ENCODE measurements at regions not wholly inside any gene's neighbourhood (a gene's known extent, or its start where the extent isn't known, plus 50 kb on each side); places are given as distances from the start of the nearest gene placed in this dataset.
A peak's percentile ranks its signal among the peaks of the same experiment; 100 is the strongest.

DNA sequence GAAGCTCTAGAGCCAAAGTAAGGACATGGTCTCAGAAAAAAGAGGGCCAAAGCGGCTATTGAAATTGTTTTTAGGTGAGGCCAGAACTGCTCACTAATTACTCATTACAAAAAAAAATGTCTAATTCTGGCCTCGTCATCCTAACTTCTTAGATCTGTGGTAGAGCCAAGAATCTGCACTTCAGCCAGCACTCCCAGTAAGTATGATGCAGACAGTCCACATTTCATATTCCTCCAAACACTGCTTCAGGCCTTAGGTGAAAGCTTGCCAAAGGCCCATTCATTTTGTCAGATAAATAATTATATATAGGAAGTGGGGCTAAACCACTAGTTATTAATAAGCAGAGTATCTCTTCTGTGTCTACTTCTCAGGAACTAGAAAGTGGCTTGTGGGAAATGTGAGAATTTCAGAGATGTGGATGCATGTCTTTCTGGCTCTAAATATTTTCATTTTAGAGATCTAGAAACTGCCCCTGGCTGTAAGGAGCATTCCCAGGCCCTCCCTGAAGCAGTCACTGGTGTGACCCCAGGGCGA is 554.0 kb downstream of the TLE4 start:
- Histone ChIP-seq H3K4me2 (no peak overlapping the region), H4K20me1 (no peaks in the 10 kb centered on the region), H3K9me3 (no peaks in the 10 kb centered on the region; the same call in 1 of the 2 replicates), H3K27ac (no peak overlapping the region), H3K4me3 (no peak overlapping the region), H3K9ac (no peak overlapping the region), H3K4me1 (no peaks in the 10 kb centered on the region), H3K36me3 (no peaks in the 10 kb centered on the region), H3K27me3 (no peaks in the 10 kb centered on the region)
- no peak for TF ChIP-seq Cebpa-rat (IDR thresholded peaks at IDR 0.05)

DNA sequence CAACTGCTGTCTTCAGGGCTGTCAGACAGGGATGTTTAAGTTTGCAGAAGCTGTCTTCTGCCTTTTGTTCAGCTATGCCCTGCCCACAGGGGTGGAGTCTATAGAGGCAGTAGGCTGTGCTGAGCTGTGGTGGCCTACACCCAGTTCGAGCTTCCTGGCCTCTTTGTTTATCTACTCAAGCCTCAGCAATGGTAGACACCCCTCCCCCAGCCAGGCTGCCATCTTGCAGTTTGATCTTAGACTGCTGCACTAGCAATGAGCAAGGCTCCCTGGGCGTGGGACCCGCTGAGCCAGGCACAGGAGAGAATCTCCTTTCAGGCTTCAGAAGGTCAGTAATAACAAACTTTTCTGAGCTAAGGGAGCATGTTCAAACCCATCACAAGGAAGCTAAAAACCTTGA is 545.3 kb downstream of the TLE4 start:
- no peaks in the 10 kb centered on the region for H3K27me3 ChIP-seq
- no peak for TF ChIP-seq Cebpa-rat (IDR thresholded peaks at IDR 0.05)
- peaks cover 7% of the 10 kb centered on the region for H3K9me3 ChIP-seq
- no peak overlapping the region for H3K4me3 ChIP-seq
- no peak overlapping the region for H3K9ac ChIP-seq
- H4K20me1 ChIP-seq, result no peaks in the 10 kb centered on the region
- no peak overlapping the region for H3K4me2 ChIP-seq
- no peaks in the 10 kb centered on the region for H3K36me3 ChIP-seq
- H3K4me1 ChIP-seq, result no peaks in the 10 kb centered on the region
- H3K27ac ChIP-seq, result no peak overlapping the region

DNA sequence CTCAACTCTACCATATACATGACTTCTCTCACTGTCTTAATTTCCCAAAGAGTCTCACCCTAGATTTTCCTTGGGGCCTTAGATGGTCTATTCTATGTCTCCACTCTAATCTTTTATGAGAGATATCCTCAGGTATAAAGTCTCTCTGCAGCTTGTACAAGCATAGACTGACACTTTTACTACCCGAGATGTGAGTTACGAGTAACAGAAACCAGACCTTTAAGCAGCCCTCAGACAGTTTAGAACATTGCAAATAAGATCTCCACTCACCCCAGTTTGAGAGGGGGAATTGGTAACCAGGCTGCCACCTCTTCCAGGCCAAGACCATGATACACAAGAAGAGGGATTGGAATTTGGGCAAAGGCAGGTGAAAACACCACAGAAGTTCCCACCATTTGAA is 542.5 kb downstream of the TLE4 start:
- Histone ChIP-seq H3K4me2 (no peak overlapping the region), H3K4me1 (no peaks in the 10 kb centered on the region), H3K27ac (no peak overlapping the region), H3K27me3 (no peaks in the 10 kb centered on the region), H4K20me1 (no peaks in the 10 kb centered on the region), H3K9me3 (peaks cover 7% of the 10 kb centered on the region), H3K9ac (no peak overlapping the region), H3K36me3 (no peaks in the 10 kb centered on the region), H3K4me3 (no peak overlapping the region)
- TF ChIP-seq Cebpa-rat (IDR thresholded peaks at IDR 0.05), result no peak

DNA sequence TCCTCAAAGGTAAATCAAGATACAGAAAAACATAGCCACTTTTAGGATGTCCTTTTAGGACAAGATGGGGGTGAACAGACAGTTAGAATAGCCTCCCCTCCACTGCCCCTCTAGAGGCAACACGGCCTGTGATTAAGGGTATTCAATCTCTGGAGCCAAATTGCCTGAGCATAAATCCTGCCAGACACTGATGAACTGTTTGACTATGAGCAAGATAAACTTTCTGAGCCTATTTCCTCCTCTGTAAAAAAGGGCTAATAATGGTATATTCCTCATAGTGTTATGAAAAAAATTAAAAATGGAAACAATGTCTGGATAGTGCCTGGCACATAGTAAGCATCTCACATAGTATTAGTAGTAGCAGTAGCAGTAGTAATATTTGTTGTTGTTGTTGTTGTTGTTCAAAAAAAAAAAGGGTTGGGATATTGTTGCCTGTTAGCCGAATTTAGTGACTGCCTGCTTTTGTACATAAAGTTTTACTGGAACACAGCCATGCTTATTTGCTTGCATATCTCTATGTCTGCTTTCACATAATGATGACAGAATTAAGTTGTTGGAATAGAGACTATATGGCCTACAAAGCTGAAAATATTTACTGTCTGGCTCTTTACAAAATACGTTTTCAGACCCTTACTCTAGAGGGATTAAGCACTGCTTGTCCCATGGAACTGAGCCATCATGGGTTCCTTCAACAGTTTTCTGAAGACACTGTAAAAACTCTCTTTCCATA is 536.3 kb downstream of the TLE4 start:
- Histone ChIP-seq H3K36me3 (no peaks in the 10 kb centered on the region), H3K4me1 (no peaks in the 10 kb centered on the region), H3K27ac (no peak overlapping the region), H3K9ac (no peak overlapping the region), H3K4me2 (no peak overlapping the region), H3K9me3 (no peaks in the 10 kb centered on the region), H4K20me1 (no peaks in the 10 kb centered on the region), H3K27me3 (no peaks in the 10 kb centered on the region), H3K4me3 (no peak overlapping the region)
- TF ChIP-seq Cebpa-rat (IDR thresholded peaks at IDR 0.05), result no peak

DNA sequence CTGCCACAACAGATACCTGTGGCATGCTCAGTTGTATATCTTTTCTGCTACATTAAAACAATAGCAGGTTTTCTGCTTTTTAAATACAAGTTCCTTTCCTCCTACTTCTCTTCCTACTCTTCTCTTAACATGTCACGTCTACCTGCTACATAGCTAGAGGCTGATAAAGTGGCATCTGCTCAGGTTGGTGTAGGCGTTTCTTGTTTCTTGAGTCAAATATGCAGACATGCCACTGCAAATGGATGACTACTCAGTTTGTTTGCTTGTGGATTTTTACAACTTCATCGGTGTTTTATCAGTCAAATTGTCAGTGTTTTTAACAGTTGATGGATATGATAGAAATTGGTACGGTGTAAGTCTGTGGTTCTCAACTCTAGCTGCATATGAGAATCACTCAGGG is 525.7 kb downstream of the TLE4 start:
- H3K27me3 ChIP-seq, result no peaks in the 10 kb centered on the region
- H3K36me3 ChIP-seq, result no peaks in the 10 kb centered on the region
- no peak overlapping the region for H3K27ac ChIP-seq
- H3K4me1 ChIP-seq, result 0 out of 2 replicates have a peak, but pooled peaks cover 4% of the 10 kb centered on the region
- no peaks in the 10 kb centered on the region for H3K9me3 ChIP-seq
- no peak overlapping the region for H3K4me3 ChIP-seq
- TF ChIP-seq Cebpa-rat (IDR thresholded peaks at IDR 0.05), result no peak
- no peaks in the 10 kb centered on the region for H4K20me1 ChIP-seq
- H3K4me2 ChIP-seq, result no peak overlapping the region
- no peak overlapping the region for H3K9ac ChIP-seq

GRCh38 chr9:80094176-80094771 is 522.5 kb downstream of the TLE4 start:
- Histone ChIP-seq H3K36me3 (no peaks in the 10 kb centered on the region), H3K9ac (no peak overlapping the region), H3K9me3 (no peaks in the 10 kb centered on the region), H3K27ac (no peak overlapping the region), H3K4me1 (peaks cover 14% of the 10 kb centered on the region), H3K27me3 (no peaks in the 10 kb centered on the region), H3K4me2 (no peak overlapping the region), H3K4me3 (no peak overlapping the region), H4K20me1 (no peaks in the 10 kb centered on the region)
- TF ChIP-seq Cebpa-rat (IDR thresholded peaks at IDR 0.05), result no peak

GRCh38 chr9:80093695-80094094 is 521.9 kb downstream of the TLE4 start:
- Histone ChIP-seq H4K20me1 (no peaks in the 10 kb centered on the region), H3K27ac (no peak overlapping the region), H3K9me3 (no peaks in the 10 kb centered on the region), H3K9ac (no peak overlapping the region), H3K4me2 (no peak overlapping the region), H3K4me3 (no peak overlapping the region), H3K36me3 (no peaks in the 10 kb centered on the region), H3K4me1 (peaks cover 14% of the 10 kb centered on the region), H3K27me3 (no peaks in the 10 kb centered on the region)
- TF ChIP-seq Cebpa-rat (IDR thresholded peaks at IDR 0.05), result no peak

- Histone ChIP-seq H3K9ac (no peak overlapping the region), H3K4me2 (no peak overlapping the region), H3K27me3 (no peaks in the 10 kb centered on the region), H3K4me3 (no peak overlapping the region), H3K36me3 (no peaks in the 10 kb centered on the region), H3K9me3 (no peaks in the 10 kb centered on the region), H3K27ac (no peak overlapping the region), H3K4me1 (peaks cover 36% of the 10 kb centered on the region), H4K20me1 (no peaks in the 10 kb centered on the region)
- TF ChIP-seq Cebpa-rat (IDR thresholded peaks at IDR 0.05), result no peak
These were observed 519.8 kb downstream of the TLE4 start for GRCh38 chr9:80091526-80091925.

DNA sequence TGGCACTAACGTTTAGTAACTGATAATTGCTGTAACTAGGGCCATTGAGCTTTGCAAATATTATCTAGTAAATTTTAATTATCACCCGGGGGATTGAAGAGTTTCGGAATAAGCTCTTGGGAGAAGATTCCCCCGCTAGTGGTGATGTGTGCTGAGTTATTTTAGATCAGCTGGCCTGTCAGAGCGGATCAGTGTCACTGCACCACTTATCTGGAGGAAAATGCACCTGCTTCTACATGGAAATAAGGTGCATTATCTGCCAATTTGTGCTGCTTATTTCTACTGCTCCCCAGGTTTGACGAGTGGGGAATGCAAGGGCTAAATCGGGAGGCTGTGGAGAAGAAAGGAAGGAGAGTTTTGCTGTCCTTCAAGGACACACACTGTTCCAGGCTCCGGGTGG is 518.6 kb downstream of the TLE4 start:
- H3K4me1 ChIP-seq, result peaks cover 48% of the 10 kb centered on the region
- H3K27me3 ChIP-seq, result no peaks in the 10 kb centered on the region
- H3K27ac ChIP-seq, result no peak overlapping the region
- no peak overlapping the region for H3K4me3 ChIP-seq
- no peak overlapping the region for H3K9ac ChIP-seq
- peak overlapping the region; percentile 25 for H3K4me2 ChIP-seq
- H4K20me1 ChIP-seq, result no peaks in the 10 kb centered on the region
- no peak for TF ChIP-seq Cebpa-rat (IDR thresholded peaks at IDR 0.05)
- no peaks in the 10 kb centered on the region for H3K9me3 ChIP-seq
- no peaks in the 10 kb centered on the region for H3K36me3 ChIP-seq

DNA sequence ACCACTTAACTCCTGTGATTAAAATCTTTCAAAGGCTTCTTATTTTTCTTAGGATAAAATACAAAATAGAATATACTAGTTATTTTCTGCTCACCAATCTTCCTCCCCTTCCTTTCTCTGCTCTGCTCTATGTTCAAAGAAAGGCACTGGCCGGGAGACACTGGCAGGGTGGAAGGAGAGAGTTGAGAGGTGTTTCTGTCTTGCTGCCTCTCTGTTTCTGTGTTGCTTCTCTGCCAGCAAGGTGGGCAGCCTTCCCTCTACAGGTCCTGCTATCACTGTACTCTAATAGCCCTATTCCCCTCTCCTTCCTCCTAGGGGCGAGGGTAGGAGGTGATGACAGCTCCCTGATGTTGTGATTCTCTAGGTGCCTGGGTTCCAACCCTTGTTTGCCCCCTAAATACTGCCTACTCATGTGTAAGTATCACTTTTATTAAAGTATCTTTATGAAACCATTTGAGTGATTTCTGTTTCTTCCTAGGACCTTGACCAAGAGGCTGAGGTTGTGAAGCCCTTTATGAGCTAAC is 515.1 kb downstream of the TLE4 start:
- Histone ChIP-seq H3K9me3 (peaks cover 14% of the 10 kb centered on the region; the same call in 1 of the 2 replicates), H3K36me3 (no peaks in the 10 kb centered on the region), H3K27ac (peak overlapping the region; percentile 50; the same call in 1 of the 2 replicates), H3K4me3 (no peak overlapping the region), H3K4me1 (peaks cover 62% of the 10 kb centered on the region), H3K9ac (no peak overlapping the region), H4K20me1 (no peaks in the 10 kb centered on the region), H3K27me3 (no peaks in the 10 kb centered on the region), H3K4me2 (peak overlapping the region; percentile 62)
- no peak for TF ChIP-seq Cebpa-rat (IDR thresholded peaks at IDR 0.05)

Data from BLaER1 (cell line).